ENCODE measurements at regions not wholly inside any gene's neighbourhood (a gene's known extent, or its start where the extent isn't known, plus 50 kb on each side); places are given as distances from the start of the nearest gene placed in this dataset.
A peak's percentile ranks its signal among the peaks of the same experiment; 100 is the strongest.

DNA sequence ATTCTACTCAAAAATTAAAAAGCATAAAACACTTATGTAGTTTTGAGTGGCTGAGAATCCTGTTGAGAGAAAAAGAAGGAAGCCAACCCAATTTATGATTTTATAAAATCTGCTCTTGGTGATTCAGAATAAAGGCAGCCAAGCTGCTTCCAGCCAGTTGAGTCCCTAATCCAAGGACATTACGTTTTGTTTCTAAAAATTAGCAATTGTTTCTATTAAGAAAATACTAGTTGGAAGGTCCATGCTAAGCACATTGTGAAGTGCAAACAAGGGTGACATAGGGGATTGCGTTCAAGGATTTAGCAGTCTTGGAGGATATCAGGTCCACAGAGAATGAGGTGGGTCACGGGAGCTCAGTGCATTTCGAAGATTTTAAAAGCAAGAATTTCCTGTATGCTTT is 987.7 kb downstream of the TYW1 start:
- intact Hi-C loops (cut with DNase I), result no loop called here
- DNase-seq, result no peak

DNA sequence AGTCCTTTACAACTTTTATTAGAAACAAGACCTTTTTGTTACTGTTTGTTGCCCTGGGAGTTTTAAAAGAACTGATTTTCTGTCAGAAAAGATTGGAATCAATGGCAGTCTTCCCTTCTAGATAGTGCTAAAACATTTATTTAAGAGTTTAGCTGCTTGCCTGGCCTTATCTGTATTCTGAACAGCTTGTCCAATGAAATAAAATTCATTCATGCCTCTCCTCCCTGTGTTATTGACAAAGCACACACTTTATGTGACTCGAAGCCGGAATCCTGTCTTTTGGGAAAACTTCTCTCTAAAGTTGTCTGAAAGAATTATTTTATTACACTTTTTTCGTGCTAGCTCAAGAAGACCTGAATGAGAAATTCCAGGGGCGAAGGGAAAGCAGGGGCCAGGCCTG is 992.5 kb downstream of the TYW1 start:
- intact Hi-C loops (cut with DNase I), result no loop called here
- no peak for DNase-seq

DNA sequence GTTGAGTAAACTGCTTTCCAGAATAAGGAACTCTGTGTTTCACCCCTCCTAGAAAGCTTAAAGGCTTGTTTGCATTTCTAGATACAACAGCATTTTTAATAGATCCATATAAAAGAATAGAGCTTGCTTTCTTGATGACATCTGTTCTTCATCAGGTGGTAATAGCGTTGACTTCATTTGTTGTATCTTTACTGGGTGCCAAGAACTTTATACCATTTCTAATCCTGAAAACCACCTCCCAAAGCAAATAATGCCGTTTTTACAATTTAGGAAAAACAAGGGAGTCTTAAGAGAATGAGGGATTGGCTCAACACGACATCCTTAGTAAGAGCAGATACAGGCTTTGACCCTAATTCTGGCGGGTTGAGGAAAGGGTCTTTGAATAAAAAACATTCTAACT is 993.4 kb downstream of the TYW1 start:
- intact Hi-C loops (cut with DNase I), result no loop called here
- no peak for DNase-seq

GRCh38 chr7:67990716-67991115 is 994.1 kb downstream of the TYW1 start:
- intact Hi-C loops (cut with DNase I), result no loop called here
- no peak for DNase-seq

DNA sequence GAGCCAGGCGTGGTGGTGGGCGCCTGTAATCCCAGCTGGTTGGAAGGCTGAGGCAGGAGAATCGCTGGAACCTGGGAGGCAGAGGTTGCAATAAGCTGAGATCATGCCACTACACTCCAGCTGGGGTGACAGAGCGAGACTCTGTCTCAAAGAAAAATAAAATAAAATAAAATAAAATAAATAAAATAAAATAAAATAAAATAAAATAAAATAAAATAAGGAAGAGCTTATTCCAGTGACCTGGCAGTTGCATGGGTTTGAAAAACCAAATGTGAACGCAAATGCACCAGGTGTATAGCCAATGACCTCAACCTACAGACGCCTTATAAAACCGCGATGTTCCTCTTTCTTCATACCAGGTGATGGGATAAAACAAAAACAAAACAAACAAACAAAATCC is 995.7 kb downstream of the TYW1 start:
- intact Hi-C loops (cut with DNase I), result no loop called here
- DNase-seq, result no peak

DNA sequence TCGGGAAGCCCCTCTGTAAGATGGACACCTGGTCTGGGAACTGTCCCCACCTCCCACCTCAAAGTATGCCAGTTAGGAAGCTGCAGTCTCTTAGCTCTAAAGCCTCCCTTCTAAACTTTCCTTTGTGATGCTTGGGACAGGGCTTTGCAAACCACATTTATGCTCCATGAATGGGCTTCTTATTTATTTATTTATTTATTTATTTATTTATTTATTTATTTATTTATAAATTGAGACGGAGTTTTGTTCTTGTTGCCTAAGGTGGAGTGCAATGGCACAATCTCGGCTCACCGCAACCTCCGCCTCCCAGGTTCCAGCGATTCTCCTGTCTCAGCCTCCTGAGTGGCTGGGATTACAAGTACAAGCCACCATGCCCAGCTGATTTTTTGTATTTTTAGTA is 1009.4 kb downstream of the TYW1 start:
- intact Hi-C loops (cut with DNase I), result no loop called here

GRCh38 chr7:68006619-68007018 is 1010.0 kb downstream of the TYW1 start:
- DNase-seq, result no peak
- intact Hi-C loops (cut with DNase I), result no loop called here

More for the DNA sequence above, 1009.4 kb downstream of the TYW1 start:
- DNase-seq, result no peak

GRCh38 chr7:68009716-68010115 is 1013.1 kb downstream of the TYW1 start:
- DNase-seq, result no peak

GRCh38 chr7:68014031-68014736 is 1017.6 kb downstream of the TYW1 start:
- no peak for DNase-seq
- intact Hi-C loops (cut with DNase I), result no loop called here

More at GRCh38 chr7:68009716-68010115, 1013.1 kb downstream of the TYW1 start:
- intact Hi-C loops (cut with DNase I), result no loop called here

DNA sequence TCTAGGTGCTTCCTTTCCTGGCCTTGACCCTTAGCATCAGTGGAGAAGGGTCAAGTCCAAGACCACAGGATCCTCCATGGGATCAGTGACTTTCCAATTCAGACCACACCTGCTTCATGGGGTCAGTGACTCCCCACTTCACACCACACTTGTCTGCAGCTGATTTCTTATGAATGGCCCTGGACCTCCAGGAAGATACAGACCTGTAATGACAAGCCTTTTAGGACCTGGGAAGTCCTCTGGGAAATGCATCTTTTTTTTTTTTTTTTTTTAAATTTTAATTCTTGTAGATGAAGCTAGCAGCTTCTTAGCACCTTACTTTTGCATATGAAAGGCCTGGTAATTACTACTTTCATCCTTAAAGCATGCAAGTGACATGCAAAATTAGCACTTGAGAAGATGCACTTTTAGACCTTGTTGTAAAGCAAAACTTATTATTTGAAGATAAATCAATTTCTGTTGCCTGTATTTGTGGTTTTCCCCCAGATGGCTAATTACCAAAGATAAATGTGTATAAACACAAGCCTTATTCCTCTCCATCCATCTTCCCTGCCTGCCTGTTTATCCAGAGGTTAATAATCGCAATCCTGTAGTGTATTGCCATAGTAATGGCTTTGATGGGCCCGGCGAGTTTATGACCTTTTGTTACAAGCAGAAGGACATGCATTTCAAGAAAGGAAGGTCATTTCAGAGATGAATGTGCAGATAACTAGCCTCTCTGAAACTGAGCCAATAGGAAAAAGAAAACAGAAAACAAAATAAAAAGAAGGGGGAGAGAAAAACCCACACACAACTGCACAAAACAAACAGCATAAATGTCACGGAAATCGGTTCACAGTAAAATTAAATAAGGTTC is 1018.7 kb downstream of the TYW1 start:
- intact Hi-C loops (cut with DNase I), result no loop called here
- peak in 1 of 42 donors; percentile 13 for DNase-seq

GRCh38 chr7:68015978-68016532 is 1019.4 kb downstream of the TYW1 start:
- intact Hi-C loops (cut with DNase I), result no loop called here
- DNase-seq, result no peak

GRCh38 chr7:68020102-68020501 is 1023.5 kb downstream of the TYW1 start:
- DNase-seq, result no peak
- intact Hi-C loops (cut with DNase I), result no loop called here

GRCh38 chr7:68025369-68025768 is 1028.7 kb downstream of the TYW1 start:
- no peak for DNase-seq
- intact Hi-C loops (cut with DNase I), result no loop called here

- DNase-seq, result no peak
- intact Hi-C loops (cut with DNase I), result no loop called here
These were observed 1033.9 kb downstream of the TYW1 start for GRCh38 chr7:68030530-68030929.

GRCh38 chr7:68031180-68031943 is 1034.7 kb downstream of the TYW1 start:
- DNase-seq, result no peak
- intact Hi-C loops (cut with DNase I), result no loop called here

DNA sequence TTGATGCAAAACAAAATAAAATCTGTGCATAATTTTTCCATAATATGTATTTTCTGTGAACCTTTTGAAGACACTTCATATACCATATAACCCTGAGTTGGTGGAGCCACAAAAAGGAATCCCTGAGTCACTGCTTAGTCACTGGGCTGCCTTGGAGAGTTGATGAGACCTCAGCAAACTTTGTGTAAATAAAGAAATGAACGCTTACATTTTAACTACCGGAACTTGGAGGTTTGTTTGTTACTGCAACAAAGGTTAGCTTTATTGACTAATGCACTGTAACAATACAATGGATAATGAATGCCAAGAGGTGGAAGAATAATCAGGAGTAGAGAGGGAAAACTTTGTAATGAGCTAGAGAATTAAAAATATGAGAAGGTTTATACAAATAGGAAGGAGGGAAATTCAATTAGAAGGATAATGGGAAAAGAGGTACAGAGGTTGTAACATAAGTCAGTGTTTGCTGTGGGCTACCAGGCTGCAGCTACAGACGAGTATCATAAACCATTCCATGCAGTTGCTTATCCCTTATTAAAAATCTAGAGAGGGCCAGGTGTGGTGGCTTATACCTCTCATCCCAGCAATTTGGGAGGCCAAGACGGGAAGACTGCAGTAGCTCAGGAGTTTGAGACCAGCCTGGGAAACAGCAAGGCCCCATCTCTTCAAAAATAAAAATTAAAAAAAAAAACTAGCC is 1042.1 kb downstream of the TYW1 start:
- intact Hi-C loops (cut with DNase I), result no loop called here
- peak in 1 of 42 donors; percentile 48 for DNase-seq

DNA sequence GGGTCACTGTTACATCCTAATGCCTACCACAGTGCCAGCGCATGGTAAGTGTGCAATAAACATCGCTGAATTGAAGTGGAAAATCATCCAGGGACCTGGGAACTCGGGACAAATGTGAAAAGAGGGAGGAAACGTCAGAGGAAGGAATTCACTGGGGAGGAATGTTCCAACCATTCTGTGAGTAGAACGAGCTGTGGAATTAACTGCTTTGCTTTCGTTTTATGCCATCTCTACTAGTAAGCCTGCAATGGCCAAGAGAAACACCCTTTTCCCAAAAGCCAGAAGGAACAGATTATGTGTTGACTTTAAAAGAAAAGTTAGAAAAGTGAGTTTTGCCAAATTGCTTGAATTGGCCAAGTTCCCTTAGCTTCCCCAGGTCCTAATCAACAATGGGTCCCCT is 1044.9 kb downstream of the TYW1 start:
- no peak for DNase-seq
- intact Hi-C loops (cut with DNase I), result no loop called here

DNA sequence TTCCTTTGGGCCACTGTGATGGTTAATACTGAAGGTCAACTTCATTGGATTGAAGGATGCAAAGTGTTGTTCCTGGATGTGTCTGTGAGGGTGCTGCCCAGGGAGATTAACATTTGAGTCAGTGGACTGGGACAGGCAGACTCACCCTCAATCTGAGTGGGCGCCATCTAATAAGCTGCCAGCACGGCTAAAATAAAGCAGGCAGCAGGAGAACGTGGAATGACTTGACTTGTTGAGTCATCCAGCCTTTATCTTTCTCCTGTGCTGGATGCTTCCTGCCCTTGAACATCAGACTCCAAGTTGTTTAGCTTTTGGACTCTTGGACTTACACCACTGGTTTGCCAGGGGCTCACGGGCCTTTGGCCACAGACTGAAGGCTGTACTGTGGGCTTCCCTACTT is 1046.9 kb downstream of the TYW1 start:
- DNase-seq, result no peak
- intact Hi-C loops (cut with DNase I), result no loop called here

DNA sequence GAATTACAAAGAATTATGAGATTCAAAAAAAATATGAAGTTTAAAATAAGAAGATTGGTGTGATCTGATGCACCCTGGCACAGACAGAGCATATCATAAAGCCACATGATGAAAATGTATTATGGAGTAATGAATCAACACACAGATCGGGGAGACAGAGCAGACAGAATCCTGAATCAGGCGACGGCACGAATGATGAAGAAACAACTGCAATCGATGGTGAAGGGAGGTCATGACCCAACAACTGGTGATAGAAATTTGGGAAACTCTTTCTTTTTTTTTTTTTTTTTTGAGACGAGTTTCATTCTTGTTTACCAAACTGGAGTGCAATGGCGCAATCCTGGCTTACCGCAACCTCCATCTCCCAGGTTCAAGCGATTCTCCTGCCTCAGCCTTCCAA is 1054.0 kb downstream of the TYW1 start:
- intact Hi-C loops (cut with DNase I), result no loop called here
- DNase-seq, result no peak

Data from head of caudate nucleus (tissue), 42 donors.